ENCODE measurements at regions not wholly inside any gene's neighbourhood (a gene's known extent, or its start where the extent isn't known, plus 50 kb on each side); places are given as distances from the start of the nearest gene placed in this dataset.

DNA sequence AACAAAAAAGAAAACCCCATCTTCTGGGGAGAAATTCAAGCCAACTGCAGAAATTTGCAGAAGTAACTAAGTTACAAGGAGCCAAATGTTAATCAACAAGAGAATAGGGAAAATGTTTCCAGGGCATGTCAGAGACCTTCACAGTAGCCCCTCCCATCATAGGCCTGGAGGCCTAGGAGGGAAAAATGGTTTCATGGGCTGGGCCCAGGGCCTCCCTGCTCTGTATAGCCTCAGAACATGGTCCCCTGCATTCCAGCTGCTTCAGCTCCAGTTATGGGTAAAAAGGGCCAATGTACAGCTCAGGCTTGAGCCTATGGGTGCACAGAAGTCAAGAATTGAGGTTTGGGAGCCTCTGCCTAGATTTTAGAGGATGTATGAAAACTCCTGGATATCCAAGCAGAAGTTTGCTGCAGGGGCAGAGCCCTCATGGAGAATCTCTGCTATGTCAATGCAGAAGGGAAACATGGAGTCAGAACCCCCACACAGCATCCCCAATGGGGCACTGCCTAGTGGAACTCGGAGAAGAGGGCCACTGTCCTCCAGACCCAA is 260.9 kb downstream of the DUSP6 start:
- TF ChIP-seq, protein P1, sequence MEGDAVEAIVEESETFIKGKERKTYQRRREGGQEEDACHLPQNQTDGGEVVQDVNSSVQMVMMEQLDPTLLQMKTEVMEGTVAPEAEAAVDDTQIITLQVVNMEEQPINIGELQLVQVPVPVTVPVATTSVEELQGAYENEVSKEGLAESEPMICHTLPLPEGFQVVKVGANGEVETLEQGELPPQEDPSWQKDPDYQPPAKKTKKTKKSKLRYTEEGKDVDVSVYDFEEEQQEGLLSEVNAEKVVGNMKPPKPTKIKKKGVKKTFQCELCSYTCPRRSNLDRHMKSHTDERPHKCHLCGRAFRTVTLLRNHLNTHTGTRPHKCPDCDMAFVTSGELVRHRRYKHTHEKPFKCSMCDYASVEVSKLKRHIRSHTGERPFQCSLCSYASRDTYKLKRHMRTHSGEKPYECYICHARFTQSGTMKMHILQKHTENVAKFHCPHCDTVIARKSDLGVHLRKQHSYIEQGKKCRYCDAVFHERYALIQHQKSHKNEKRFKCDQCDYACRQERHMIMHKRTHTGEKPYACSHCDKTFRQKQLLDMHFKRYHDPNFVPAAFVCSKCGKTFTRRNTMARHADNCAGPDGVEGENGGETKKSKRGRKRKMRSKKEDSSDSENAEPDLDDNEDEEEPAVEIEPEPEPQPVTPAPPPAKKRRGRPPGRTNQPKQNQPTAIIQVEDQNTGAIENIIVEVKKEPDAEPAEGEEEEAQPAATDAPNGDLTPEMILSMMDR (conservative IDR thresholded peaks at IDR 0.05; ENCODE audit: low read length), result no peak
- no peak for TF ChIP-seq EZH2phosphoT487 (IDR thresholded peaks at IDR 0.05; ENCODE audit: borderline replicate concordance, low read depth, low read length)
